Stomach smooth muscle (tissue), 2 donors: ENCODE measurements at regions not wholly inside any gene's neighbourhood (a gene's known extent, or its start where the extent isn't known, plus 50 kb on each side); places are given as distances from the start of the nearest gene placed in this dataset.

ENCODE experiments used
- H3K27ac ChIP-seq: one replicate; pipeline ENCODE4 v1.7.0; 2013; ENCODE audit warnings: mild to moderate bottlenecking, low read length, inconsistent platforms
- H3K27me3 ChIP-seq, 2 donors: one replicate each; pipeline ENCODE4 v1.7.0; 2013; ENCODE audit warnings: low read length in 2 of 2; ENCODE audit not compliant: insufficient read depth in 2 of 2, control insufficient read depth in 1 of 2
- H3K36me3 ChIP-seq, 2 donors: one replicate each; pipeline ENCODE4 v1.7.0; 2013; ENCODE audit warnings: low read length in 2 of 2; ENCODE audit not compliant: control insufficient read depth in 2 of 2, insufficient read depth in 2 of 2
- H3K4me1 ChIP-seq: one replicate; pipeline ENCODE4 v1.7.0; 2013; ENCODE audit warnings: low read length; ENCODE audit not compliant: control insufficient read depth, insufficient read depth
- H3K4me3 ChIP-seq, 2 donors: one replicate each; pipeline ENCODE4 v1.7.0; 2013; ENCODE audit warnings: low read length in 2 of 2
- H3K9ac ChIP-seq, 2 donors: one replicate each; pipeline ENCODE4 v1.7.0; 2013; ENCODE audit warnings: low read length in 2 of 2, mild to moderate bottlenecking in 1 of 2
- H3K9me3 ChIP-seq, 2 donors: one replicate each; pipeline ENCODE4 v1.7.0; 2013; ENCODE audit warnings: low read length in 2 of 2; ENCODE audit not compliant: control insufficient read depth in 2 of 2
- donor health status: healthy.
- donor health status: Pancreatic carcinoma.

- H3K4me1 ChIP-seq: no peaks in the 10 kb centered on the region
- H3K4me3 ChIP-seq: no peak overlapping the region
- no peak overlapping the region for H3K27ac ChIP-seq
- no peak overlapping the region for H3K9ac ChIP-seq
- no peaks in the 10 kb centered on the region for H3K9me3 ChIP-seq
- H3K27me3 ChIP-seq: peaks cover 6 to 9% of the 10 kb centered on the region in 2 donors
- H3K36me3 ChIP-seq: no peaks in the 10 kb centered on the region
Observed at GRCh38 chr22:22404598-22405284, 103.8 kb downstream of the ZNF280B start.

GRCh38 chr22:22406445-22407027 lies 102.0 kb downstream of the ZNF280B start:
- H3K36me3 ChIP-seq: no peaks in the 10 kb centered on the region
- H3K4me1 ChIP-seq: no peaks in the 10 kb centered on the region
- H3K9me3 ChIP-seq: no peaks in the 10 kb centered on the region
- no peak overlapping the region for H3K27ac ChIP-seq
- H3K4me3 ChIP-seq: no peak overlapping the region
- H3K27me3 ChIP-seq: peaks cover 6 to 7% of the 10 kb centered on the region in 2 donors
- no peak overlapping the region for H3K9ac ChIP-seq

GRCh38 chr22:22407061-22407460 lies 101.5 kb downstream of the ZNF280B start:
- no peak overlapping the region for H3K9ac ChIP-seq
- no peaks in the 10 kb centered on the region for H3K9me3 ChIP-seq
- H3K4me3 ChIP-seq: no peak overlapping the region
- H3K4me1 ChIP-seq: no peaks in the 10 kb centered on the region
- no peak overlapping the region for H3K27ac ChIP-seq
- no peaks in the 10 kb centered on the region for H3K36me3 ChIP-seq
- H3K27me3 ChIP-seq: peaks cover 5 to 6% of the 10 kb centered on the region in 2 donors

DNA sequence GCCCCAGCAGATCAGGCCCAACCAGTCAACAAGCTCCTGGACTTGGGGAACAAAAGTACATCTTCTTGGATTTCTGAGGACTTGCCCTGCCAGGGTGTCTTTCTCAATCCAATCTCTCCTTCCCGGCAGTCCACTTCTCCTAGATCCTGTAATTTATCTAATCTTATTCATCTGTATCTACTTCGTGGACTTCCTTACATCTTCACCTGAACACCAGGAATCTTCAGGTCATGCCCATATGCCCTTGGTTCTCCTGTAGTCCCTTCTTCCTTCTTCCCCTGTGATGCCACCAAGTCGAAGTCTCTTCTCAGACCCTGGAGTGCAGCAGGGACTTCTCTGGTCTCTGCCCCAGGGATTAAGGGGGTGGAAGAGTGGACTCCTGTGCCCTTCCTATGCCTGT lies 100.3 kb downstream of the ZNF280B start:
- H3K27ac ChIP-seq: no peak overlapping the region
- no peaks in the 10 kb centered on the region for H3K36me3 ChIP-seq
- no peak overlapping the region for H3K4me3 ChIP-seq
- H3K4me1 ChIP-seq: no peaks in the 10 kb centered on the region
- peaks cover 5 to 7% of the 10 kb centered on the region in 2 donors for H3K27me3 ChIP-seq
- H3K9ac ChIP-seq: no peak overlapping the region
- H3K9me3 ChIP-seq: no peaks in the 10 kb centered on the region

DNA sequence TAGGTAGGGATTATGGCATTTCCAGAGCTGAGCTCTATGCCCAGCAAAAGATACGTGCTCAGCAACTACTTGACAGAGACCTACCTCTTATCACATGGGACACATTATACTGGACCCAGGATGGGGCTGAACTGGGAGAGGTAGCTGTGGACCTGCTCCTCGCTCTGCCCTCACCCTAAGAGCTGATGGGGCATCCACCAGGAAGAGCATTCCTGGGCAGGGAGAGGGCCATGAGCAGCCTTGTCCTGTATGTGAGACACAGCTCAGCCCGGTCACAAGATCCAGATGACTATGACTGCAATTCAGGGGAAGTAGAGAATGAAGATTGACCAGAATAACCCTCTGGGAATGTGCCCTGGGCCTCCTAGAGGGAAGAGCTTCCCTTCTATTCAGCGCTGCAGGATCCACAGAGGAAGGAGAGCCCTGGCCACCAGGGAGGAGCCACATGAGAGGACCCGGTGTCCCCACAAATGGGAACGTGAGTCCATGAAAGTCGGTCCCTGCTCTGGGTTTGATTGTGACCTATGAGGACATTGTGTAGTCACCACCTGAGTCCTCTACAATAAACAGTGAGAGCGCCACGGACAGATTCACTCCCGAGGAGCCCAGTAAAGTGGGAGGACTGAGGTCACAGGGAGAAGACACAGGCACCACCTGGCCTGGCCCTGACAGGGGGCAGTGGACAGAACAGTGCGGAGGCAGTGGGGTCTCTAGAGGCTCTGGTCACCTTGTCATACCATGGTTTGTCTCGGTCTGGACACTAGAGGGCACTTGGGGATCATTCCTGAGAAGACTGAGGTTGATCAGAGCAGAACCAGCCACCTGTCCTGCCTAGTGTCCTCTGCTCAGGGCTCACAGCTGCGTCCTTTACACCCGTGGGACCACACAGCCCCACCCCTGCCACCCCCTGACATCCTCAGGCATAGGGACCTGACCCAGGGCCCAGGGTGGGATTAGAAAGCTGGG lies 99.5 kb downstream of the ZNF280B start:
- H3K9me3 ChIP-seq: no peaks in the 10 kb centered on the region
- H3K27ac ChIP-seq: no peak overlapping the region
- peaks cover 5 to 7% of the 10 kb centered on the region in 2 donors for H3K27me3 ChIP-seq
- H3K4me1 ChIP-seq: no peaks in the 10 kb centered on the region
- H3K4me3 ChIP-seq: no peak overlapping the region
- no peaks in the 10 kb centered on the region for H3K36me3 ChIP-seq
- no peak overlapping the region for H3K9ac ChIP-seq

DNA sequence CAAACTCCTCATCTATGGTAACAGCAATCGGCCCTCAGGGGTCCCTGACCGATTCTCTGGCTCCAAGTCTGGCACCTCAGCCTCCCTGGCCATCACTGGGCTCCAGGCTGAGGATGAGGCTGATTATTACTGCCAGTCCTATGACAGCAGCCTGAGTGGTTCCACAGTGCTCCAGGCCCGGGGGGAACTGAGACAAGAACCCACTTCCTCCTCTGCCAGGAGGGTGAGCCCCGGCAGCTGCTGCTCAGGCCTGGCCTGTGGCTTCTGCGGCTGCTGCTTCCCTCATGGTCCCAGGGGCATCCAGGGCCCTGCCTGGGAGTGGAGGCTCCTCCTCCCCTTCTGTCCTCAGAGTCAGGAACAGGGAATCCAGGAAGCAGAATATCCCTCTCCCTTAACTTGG lies 98.4 kb downstream of the ZNF280B start:
- Histone ChIP-seq H3K4me3 (no peak overlapping the region), H3K27ac (no peak overlapping the region), H3K4me1 (no peaks in the 10 kb centered on the region), H3K36me3 (no peaks in the 10 kb centered on the region), H3K9ac (no peak overlapping the region), H3K27me3 (peaks cover 5 to 7% of the 10 kb centered on the region in 2 donors), H3K9me3 (no peaks in the 10 kb centered on the region)

GRCh38 chr22:22410677-22411076 lies 97.9 kb downstream of the ZNF280B start:
- Histone ChIP-seq H3K27me3 (peaks cover 5 to 12% of the 10 kb centered on the region in 2 donors), H3K9me3 (no peaks in the 10 kb centered on the region)

GRCh38 chr22:22414266-22414665 lies 94.3 kb downstream of the ZNF280B start:
- H3K4me3 ChIP-seq: no peak overlapping the region
- H3K4me1 ChIP-seq: no peaks in the 10 kb centered on the region
- no peaks in the 10 kb centered on the region for H3K36me3 ChIP-seq
- H3K9me3 ChIP-seq: peaks cover 0 to 3% of the 10 kb centered on the region in 2 donors
- H3K27me3 ChIP-seq: peaks cover 7 to 13% of the 10 kb centered on the region in 2 donors
- no peak overlapping the region for H3K9ac ChIP-seq
- H3K27ac ChIP-seq: no peak overlapping the region

More at GRCh38 chr22:22410677-22411076, 97.9 kb downstream of the ZNF280B start:
- Histone ChIP-seq H3K4me3 (no peak overlapping the region), H3K27ac (no peak overlapping the region), H3K36me3 (no peaks in the 10 kb centered on the region), H3K9ac (no peak overlapping the region), H3K4me1 (no peaks in the 10 kb centered on the region)

GRCh38 chr22:22417495-22418162 lies 90.9 kb downstream of the ZNF280B start:
- Histone ChIP-seq H3K4me1 (no peaks in the 10 kb centered on the region), H3K27me3 (peaks cover 7 to 11% of the 10 kb centered on the region in 2 donors), H3K9ac (no peak overlapping the region), H3K4me3 (no peak overlapping the region), H3K27ac (no peak overlapping the region), H3K9me3 (peaks cover 0 to 3% of the 10 kb centered on the region in 2 donors), H3K36me3 (no peaks in the 10 kb centered on the region)

DNA sequence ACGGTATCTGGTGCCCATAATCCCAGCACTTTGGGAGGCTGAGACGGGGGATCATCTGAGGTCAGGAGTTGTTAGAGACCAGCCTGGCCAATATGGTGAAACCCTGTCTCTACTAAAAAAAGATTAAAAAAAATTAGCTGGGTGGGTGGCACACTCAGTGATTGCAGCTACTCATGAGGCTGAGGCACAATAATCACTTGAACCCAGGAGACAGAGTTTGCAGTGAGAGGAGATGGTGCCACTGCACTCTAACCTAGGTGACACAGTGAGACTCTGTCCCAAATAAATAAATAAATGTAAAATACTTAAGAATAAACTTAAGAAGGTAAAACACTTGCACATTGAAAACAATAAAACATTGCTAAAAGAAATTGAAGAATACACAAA lies 90.4 kb downstream of the ZNF280B start:
- H3K27ac ChIP-seq: no peak overlapping the region
- H3K9ac ChIP-seq: no peak overlapping the region
- H3K9me3 ChIP-seq: peaks cover 0 to 3% of the 10 kb centered on the region in 2 donors
- peaks cover 7 to 11% of the 10 kb centered on the region in 2 donors for H3K27me3 ChIP-seq
- no peaks in the 10 kb centered on the region for H3K36me3 ChIP-seq
- no peaks in the 10 kb centered on the region for H3K4me1 ChIP-seq
- H3K4me3 ChIP-seq: no peak overlapping the region
